ENCODE measurements at regions not wholly inside any gene's neighbourhood (a gene's known extent, or its start where the extent isn't known, plus 50 kb on each side); places are given as distances from the start of the nearest gene placed in this dataset.

- CTCF ChIA-PET, result no interaction called here
- no peak for DNase-seq
- no peaks in the 10 kb centered on the region for H3K9me3 ChIP-seq
- no peak overlapping the region for H3K4me3 Mint-ChIP-seq (ENCODE audit: unreplicated experiment)
- no TSS peak for BruUV-seq (replicated peaks)
- H3K27ac Mint-ChIP-seq (ENCODE audit: unreplicated experiment), result no peak overlapping the region
- no peak overlapping the region for H3K4me3 ChIP-seq (ENCODE audit: low read depth, low read length)
- no peaks in the 10 kb centered on the region for H3K36me3 ChIP-seq (ENCODE audit: control insufficient read depth, insufficient read depth, low read length)
- no peaks in the 10 kb centered on the region for H3K27me3 Mint-ChIP-seq (ENCODE audit: insufficient read depth, unreplicated experiment)
- no peak for TF ChIP-seq CTCF (IDR thresholded peaks at IDR 0.05; ENCODE audit: insufficient read depth in 1 of 2, low read depth in 1 of 2, low read length in 1 of 2, severe bottlenecking in 1 of 2, unreplicated experiment in 1 of 2)
- no peaks in the 10 kb centered on the region for H3K36me3 Mint-ChIP-seq (ENCODE audit: insufficient read depth, unreplicated experiment)
- H3K9me3 Mint-ChIP-seq (ENCODE audit: unreplicated experiment), result peaks cover 9% of the 10 kb centered on the region
- intact Hi-C loops (cut with micrococcal nuclease; ENCODE audit: unreplicated experiment), result no loop called here
- POLR2A ChIA-PET, result no interaction called here
- peaks cover 10% of the 10 kb centered on the region; the same call in 1 of the 2 replicates for H3K4me1 ChIP-seq
- no peaks in the 10 kb centered on the region for H3K27me3 ChIP-seq (replicated peaks; ENCODE audit: control insufficient read depth, insufficient read depth, low read length)
- H3K4me1 Mint-ChIP-seq (ENCODE audit: low read depth, unreplicated experiment), result no peaks in the 10 kb centered on the region
Observed at GRCh38 chr14:55799508-55800095, 219.6 kb downstream of the KTN1 start.

GRCh38 chr14:55800156-55800785 is 220.3 kb downstream of the KTN1 start:
- H3K9me3 Mint-ChIP-seq (ENCODE audit: unreplicated experiment), result peaks cover 9% of the 10 kb centered on the region
- intact Hi-C loops (cut with micrococcal nuclease; ENCODE audit: unreplicated experiment), result no loop called here
- H3K27me3 Mint-ChIP-seq (ENCODE audit: insufficient read depth, unreplicated experiment), result no peaks in the 10 kb centered on the region
- H3K4me3 ChIP-seq (ENCODE audit: low read depth, low read length), result no peak overlapping the region
- no peak overlapping the region for H3K4me3 Mint-ChIP-seq (ENCODE audit: unreplicated experiment)
- H3K36me3 ChIP-seq (ENCODE audit: control insufficient read depth, insufficient read depth, low read length), result no peaks in the 10 kb centered on the region
- POLR2A ChIA-PET, result no interaction called here
- TF ChIP-seq CTCF (IDR thresholded peaks at IDR 0.05; ENCODE audit: insufficient read depth in 1 of 2, low read depth in 1 of 2, low read length in 1 of 2, severe bottlenecking in 1 of 2, unreplicated experiment in 1 of 2), result no peak
- H3K4me1 Mint-ChIP-seq (ENCODE audit: low read depth, unreplicated experiment), result no peaks in the 10 kb centered on the region
- no peaks in the 10 kb centered on the region for H3K9me3 ChIP-seq
- no peak overlapping the region for H3K27ac Mint-ChIP-seq (ENCODE audit: unreplicated experiment)
- H3K27me3 ChIP-seq (replicated peaks; ENCODE audit: control insufficient read depth, insufficient read depth, low read length), result no peaks in the 10 kb centered on the region
- peaks cover 10% of the 10 kb centered on the region; the same call in 1 of the 2 replicates for H3K4me1 ChIP-seq
- no TSS peak for BruUV-seq (replicated peaks)
- DNase-seq, result no peak
- CTCF ChIA-PET, result no interaction called here
- H3K36me3 Mint-ChIP-seq (ENCODE audit: insufficient read depth, unreplicated experiment), result no peaks in the 10 kb centered on the region

GRCh38 chr14:55801121-55801520 is 221.1 kb downstream of the KTN1 start:
- intact Hi-C loops (cut with micrococcal nuclease; ENCODE audit: unreplicated experiment), result no loop called here

More at GRCh38 chr14:55801121-55801520, 221.1 kb downstream of the KTN1 start:
- no peaks in the 10 kb centered on the region for H3K36me3 ChIP-seq (ENCODE audit: control insufficient read depth, insufficient read depth, low read length)
- no peaks in the 10 kb centered on the region for H3K27me3 ChIP-seq (replicated peaks; ENCODE audit: control insufficient read depth, insufficient read depth, low read length)
- Mint-ChIP-seq H3K27me3 (ENCODE audit: insufficient read depth, unreplicated experiment) (no peaks in the 10 kb centered on the region), H3K9me3 (ENCODE audit: unreplicated experiment) (peaks cover 9% of the 10 kb centered on the region), H3K27ac (ENCODE audit: unreplicated experiment) (no peak overlapping the region), H3K4me1 (ENCODE audit: low read depth, unreplicated experiment) (no peaks in the 10 kb centered on the region), H3K36me3 (ENCODE audit: insufficient read depth, unreplicated experiment) (no peaks in the 10 kb centered on the region), H3K4me3 (ENCODE audit: unreplicated experiment) (no peak overlapping the region)
- no peak for TF ChIP-seq CTCF (IDR thresholded peaks at IDR 0.05; ENCODE audit: insufficient read depth in 1 of 2, low read depth in 1 of 2, low read length in 1 of 2, severe bottlenecking in 1 of 2, unreplicated experiment in 1 of 2)
- no peak overlapping the region for H3K4me3 ChIP-seq (ENCODE audit: low read depth, low read length)
- BruUV-seq (replicated peaks), result no TSS peak
- H3K9me3 ChIP-seq, result no peaks in the 10 kb centered on the region
- DNase-seq, result no peak
- ChIA-PET POLR2A (no interaction called here), CTCF (no interaction called here)
- peaks cover 10% of the 10 kb centered on the region; the same call in 1 of the 2 replicates for H3K4me1 ChIP-seq
